HG03135 (cell line): ENCODE measurements at regions not wholly inside any gene's neighbourhood (a gene's known extent, or its start where the extent isn't known, plus 50 kb on each side); places are given as distances from the start of the nearest gene placed in this dataset.
"Not testable (repeated sequence)": the region's sequence is repeated elsewhere in the genome, so short reads cannot be mapped to it uniquely, and the experiment has no call there.

Experiments used
- ATAC-seq: cut with Tn5 transposase; IDR thresholded peaks from one replicate; pipeline ENCODE4 v1.9.1; 2021; ENCODE audit warnings: mild to moderate bottlenecking, moderate library complexity; ENCODE audit not compliant: unreplicated experiment

- ATAC-seq: no peak
Observed at GRCh38 chr13:42396901-42397655, 125.1 kb downstream of the AKAP11 start.

GRCh38 chr13:42398533-42398932, 126.6 kb downstream of the AKAP11 start:
- ATAC-seq: no peak

GRCh38 chr13:42400188-42400833, 128.4 kb downstream of the AKAP11 start:
- ATAC-seq: no peak

GRCh38 chr13:42401376-42401775, 129.4 kb downstream of the AKAP11 start:
- no peak for ATAC-seq

DNA sequence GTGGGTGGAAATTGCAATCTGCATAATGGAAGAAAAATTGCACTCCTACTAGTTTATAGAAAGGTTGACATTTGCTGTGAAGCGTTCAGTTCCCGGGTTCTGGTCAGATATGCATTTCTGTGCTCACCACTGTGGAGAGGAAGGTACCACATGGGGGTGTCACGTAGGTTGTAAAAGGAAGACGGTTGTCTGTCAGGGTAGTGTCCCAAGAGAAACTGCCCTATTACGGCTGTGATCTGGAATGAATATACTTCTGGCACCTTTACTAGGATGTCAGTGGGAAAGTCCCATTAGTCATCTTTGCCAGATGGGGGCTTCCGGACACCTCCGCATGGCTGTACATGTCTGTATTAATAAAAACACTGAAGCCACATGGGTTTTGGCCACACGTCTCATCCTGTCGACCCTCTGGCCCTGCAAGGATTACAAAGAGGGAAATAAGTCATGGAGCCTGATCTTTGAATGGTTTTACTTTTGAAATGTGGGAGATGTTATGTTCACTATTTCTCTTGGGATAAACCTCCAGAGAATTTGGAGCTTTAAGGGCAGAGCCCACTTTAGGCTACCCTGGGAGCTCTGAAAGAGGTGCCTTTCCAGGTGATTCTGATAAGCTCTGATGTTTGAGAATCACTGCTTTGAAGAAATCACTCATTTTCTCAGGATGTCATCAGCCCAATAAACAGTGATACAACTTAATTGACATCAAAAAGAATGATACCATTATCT, 133.9 kb downstream of the AKAP11 start:
- ATAC-seq: peak; percentile 66

DNA sequence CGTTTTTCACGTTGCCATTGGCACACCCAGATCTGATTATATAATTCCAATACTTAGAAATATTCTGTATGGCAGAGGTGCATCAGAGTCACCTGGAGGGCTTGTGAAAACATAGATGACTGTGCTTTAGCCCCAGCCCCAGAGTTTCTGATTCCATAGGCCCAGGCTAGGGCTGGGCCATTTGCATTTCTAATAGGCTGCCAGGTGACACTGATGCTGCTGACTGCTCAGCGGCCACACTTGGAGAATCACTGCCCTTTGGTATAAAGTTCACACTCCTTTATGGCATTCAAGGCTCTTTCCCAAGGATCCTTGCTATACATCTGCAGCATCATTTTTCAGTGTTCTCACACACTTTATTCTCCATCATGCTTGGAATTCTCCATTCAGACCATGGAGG, 137.1 kb downstream of the AKAP11 start:
- ATAC-seq: no peak

- ATAC-seq: no peak
Observed at GRCh38 chr13:42409551-42409950, 137.6 kb downstream of the AKAP11 start.

- ATAC-seq: peak; percentile 50
Observed at GRCh38 chr13:42412812-42413483, 141.0 kb downstream of the AKAP11 start.

DNA sequence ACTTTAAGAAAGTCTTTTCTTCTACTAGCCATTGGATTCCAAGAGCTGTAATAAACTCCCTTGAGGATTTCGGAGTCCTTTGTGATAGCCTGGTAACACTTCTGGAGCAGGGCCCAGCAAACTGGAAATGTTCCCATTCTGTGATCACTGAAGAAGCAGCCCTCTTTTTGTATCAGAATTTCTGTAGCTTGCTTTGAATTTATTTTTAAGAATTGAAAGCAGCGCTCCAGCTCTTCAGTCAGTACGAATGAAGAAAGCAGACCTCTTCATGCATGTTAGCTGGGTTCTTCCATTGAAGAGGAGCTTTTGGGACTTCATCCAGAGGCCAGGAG, 141.5 kb downstream of the AKAP11 start:
- no peak for ATAC-seq

GRCh38 chr13:42417626-42418025, 145.7 kb downstream of the AKAP11 start:
- ATAC-seq: no peak

- no peak for ATAC-seq
Observed at GRCh38 chr13:42418184-42418583, 146.2 kb downstream of the AKAP11 start.

- ATAC-seq: peak; percentile 76
Observed at GRCh38 chr13:42420304-42420703, 148.4 kb downstream of the AKAP11 start.

GRCh38 chr13:42422681-42423080, 150.7 kb downstream of the AKAP11 start:
- no peak for ATAC-seq

GRCh38 chr13:42424182-42424581, 149.8 kb upstream of the TNFSF11 start:
- ATAC-seq: no peak

DNA sequence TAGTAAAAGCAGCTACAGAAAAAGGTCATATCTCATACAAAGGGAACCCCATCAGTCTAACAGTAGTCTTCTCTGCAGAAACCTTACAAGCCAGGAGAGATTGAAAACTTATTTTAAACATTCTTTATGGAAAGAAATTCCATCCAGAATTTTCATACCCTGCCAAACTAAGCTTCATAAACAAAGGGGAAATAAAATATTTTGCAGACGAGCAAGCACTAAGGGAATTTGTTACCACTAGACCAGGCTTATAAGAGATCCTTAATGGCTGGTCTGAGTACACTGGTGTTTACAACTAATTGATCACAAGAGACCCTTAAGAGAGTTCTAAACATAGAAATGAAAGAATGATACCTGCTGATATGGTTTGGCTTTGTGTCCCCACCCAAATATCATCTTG, 128.6 kb upstream of the TNFSF11 start:
- ATAC-seq: no peak

- not testable (repeated sequence) for ATAC-seq
Observed at GRCh38 chr13:42446597-42446996, 127.4 kb upstream of the TNFSF11 start.

GRCh38 chr13:42453091-42453645, 120.8 kb upstream of the TNFSF11 start:
- ATAC-seq: no peak

GRCh38 chr13:42454749-42455148, 119.2 kb upstream of the TNFSF11 start:
- ATAC-seq: no peak

DNA sequence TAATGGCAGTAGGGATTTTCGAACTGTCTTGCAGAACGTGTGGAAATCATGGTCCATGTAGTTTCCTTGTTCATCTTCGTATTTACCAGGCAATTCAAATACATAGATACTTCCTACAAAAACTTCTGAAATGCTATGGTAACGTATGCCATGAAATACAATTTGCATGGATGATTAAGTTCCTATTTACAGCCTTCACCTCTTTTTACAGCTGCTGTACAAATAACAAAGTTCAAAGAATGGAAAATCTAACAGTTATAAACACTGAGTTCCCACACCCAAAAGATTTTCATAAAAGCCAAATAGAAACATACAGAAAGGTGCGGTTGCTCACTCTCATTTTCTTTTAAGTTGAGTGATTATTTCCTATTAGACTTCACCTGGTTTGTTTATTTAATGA, 115.8 kb upstream of the TNFSF11 start:
- ATAC-seq: no peak

GRCh38 chr13:42466123-42466522, 107.8 kb upstream of the TNFSF11 start:
- ATAC-seq: no peak

GRCh38 chr13:42466609-42467008, 107.3 kb upstream of the TNFSF11 start:
- no peak for ATAC-seq
